Spleen (tissue), 7 donors: ENCODE measurements at regions not wholly inside any gene's neighbourhood (a gene's known extent, or its start where the extent isn't known, plus 50 kb on each side); places are given as distances from the start of the nearest gene placed in this dataset.

ENCODE experiments used
- CTCF ChIP-seq, 11 experiments: fragments of 200-600 bp in 7 of 11; fragments of 450-650 bp in 4 of 11; sonication (generic) in 4 of 11; IDR thresholded peaks in 8 of 11; conservative IDR thresholded peaks in 3 of 11; 1 replicate in 7 of 11; 2 replicates in 4 of 11; pipeline versions ENCODE4 v1.4.0 to v1.8.0; 2016 to 2021; ENCODE audit warnings: antibody characterized with exemption in 11 of 11, inconsistent platforms in 4 of 11, mild to moderate bottlenecking in 1 of 11
- POLR2A ChIP-seq, 3 donors: fragments of 450-650 bp; IDR thresholded peaks; one replicate each; pipeline ENCODE4 v1.5.1; 2017; ENCODE audit warnings: antibody characterized with exemption in 3 of 3, mild to moderate bottlenecking in 1 of 3
- POLR2AphosphoS5 ChIP-seq, 3 donors: sonication (generic); formaldehyde crosslinking; IDR thresholded peaks; one replicate each; pipeline ENCODE4 v1.5.1; 2017; ENCODE audit warnings: antibody characterized with exemption in 3 of 3
- donor health status: DM: no; HTN: no; CAD: no; lungs with moderate emphysema.
- donor health status: DM: no; HTN: no; CAD: no.
- donor health status: DM: no; HTN: no; CAD: no.

- TF ChIP-seq CTCF (IDR thresholded peaks at IDR 0.05 in 8 of 11, conservative IDR thresholded peaks at IDR 0.05 in 3 of 11) = no peak
- no peak for TF ChIP-seq POLR2A (IDR thresholded peaks at IDR 0.05)
- TF ChIP-seq POLR2AphosphoS5 (IDR thresholded peaks at IDR 0.05) = no peak
Measured at GRCh38 chr1:181314010-181314409, 169.3 kb upstream of the CACNA1E start.
